ENCODE measurements at regions not wholly inside any gene's neighbourhood (a gene's known extent, or its start where the extent isn't known, plus 50 kb on each side); places are given as distances from the start of the nearest gene placed in this dataset.
A peak's percentile ranks its signal among the peaks of the same experiment; 100 is the strongest.
"Not testable (repeated sequence)": the region's sequence is repeated elsewhere in the genome, so short reads cannot be mapped to it uniquely, and the experiment has no call there.

DNA sequence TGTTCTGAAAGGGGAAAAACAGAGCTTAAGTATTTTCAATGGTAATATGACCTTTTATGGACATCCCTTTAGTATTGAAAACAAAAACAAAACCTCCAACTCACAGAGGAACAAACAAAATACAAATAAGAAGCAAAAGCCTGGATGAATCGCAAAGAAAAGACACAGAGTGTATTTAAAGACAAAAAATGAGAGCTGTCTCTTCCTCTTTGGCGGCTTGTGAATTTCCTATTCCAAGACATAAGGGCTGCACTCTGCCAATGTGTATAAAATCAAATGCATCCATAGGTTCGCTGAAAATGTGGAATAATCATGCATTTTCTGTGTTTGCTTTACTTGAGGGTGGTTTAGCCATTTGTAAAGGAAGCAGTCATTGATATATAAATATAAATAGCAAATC, 739.3 kb upstream of the ZNF608 start:
- Histone ChIP-seq H3K27me3 (ENCODE audit: control insufficient read depth, insufficient read depth, low read length, poor library complexity, severe bottlenecking) (no peaks in the 10 kb centered on the region), H3K36me3 (ENCODE audit: control insufficient read depth, insufficient read depth, low read length) (no peaks in the 10 kb centered on the region), H3K27ac (ENCODE audit: insufficient read depth, low read depth, low read length, poor library complexity, severe bottlenecking) (peak overlapping the region; percentile 77), H3K4me1 (ENCODE audit: control insufficient read depth, insufficient read depth, low read length) (peaks cover 38% of the 10 kb centered on the region), H3K9me3 (ENCODE audit: control insufficient read depth, low read length) (no peaks in the 10 kb centered on the region), H3K4me3 (ENCODE audit: insufficient read depth, low read depth, low read length) (no peak overlapping the region)
- 71 to 83% methylated on average over 3 of the region's 3 CpGs for WGBS, 2 experiments

DNA sequence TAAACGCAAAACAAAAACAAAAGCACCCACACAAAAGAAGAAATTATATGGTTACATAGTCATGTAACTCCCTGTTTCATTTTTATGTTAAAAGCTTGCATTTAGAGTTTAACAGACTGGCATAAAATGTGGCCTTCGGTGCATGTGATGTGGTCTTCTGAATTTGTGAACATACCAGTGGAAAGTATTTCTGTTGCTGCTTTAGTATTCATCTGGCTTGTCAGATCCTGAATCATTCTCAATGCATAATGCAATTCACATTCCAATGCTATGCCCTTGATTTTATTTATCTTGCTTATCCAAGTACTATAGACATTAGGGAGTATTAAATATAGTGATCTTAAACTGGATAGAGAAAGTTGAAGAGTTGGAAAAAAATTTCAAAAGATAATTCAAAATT, 740.2 kb upstream of the ZNF608 start:
- H3K27ac ChIP-seq (ENCODE audit: insufficient read depth, low read depth, low read length, poor library complexity, severe bottlenecking), result no peak overlapping the region
- no peaks in the 10 kb centered on the region for H3K27me3 ChIP-seq (ENCODE audit: control insufficient read depth, insufficient read depth, low read length, poor library complexity, severe bottlenecking)
- 82 to 100% methylated on average over 1 of the region's 2 CpGs for WGBS, 2 experiments
- no peak overlapping the region for H3K4me3 ChIP-seq (ENCODE audit: insufficient read depth, low read depth, low read length)
- no peaks in the 10 kb centered on the region for H3K36me3 ChIP-seq (ENCODE audit: control insufficient read depth, insufficient read depth, low read length)
- H3K4me1 ChIP-seq (ENCODE audit: control insufficient read depth, insufficient read depth, low read length), result peaks cover 29% of the 10 kb centered on the region
- no peaks in the 10 kb centered on the region for H3K9me3 ChIP-seq (ENCODE audit: control insufficient read depth, low read length)

DNA sequence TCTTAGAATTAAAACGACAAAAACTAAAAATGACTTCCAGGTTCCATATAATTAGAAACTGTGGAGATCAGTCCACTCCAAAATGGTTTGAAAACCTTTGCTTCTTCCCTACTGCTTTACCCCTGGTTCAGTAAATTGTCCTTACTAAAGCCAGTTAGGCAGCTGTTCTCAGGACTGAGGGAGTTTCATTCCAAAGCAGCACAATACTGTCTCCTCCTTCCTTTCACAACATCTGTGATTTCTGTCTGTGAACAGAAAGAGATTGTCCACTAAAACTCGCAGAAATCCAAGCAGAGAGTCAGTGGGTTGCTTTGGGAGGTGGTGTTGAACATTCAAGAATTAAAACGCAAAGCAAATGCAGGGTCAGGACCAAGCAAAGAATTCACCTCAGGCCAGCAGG, 740.8 kb upstream of the ZNF608 start:
- Histone ChIP-seq H3K4me3 (ENCODE audit: insufficient read depth, low read depth, low read length) (no peak overlapping the region), H3K4me1 (ENCODE audit: control insufficient read depth, insufficient read depth, low read length) (peaks cover 29% of the 10 kb centered on the region), H3K36me3 (ENCODE audit: control insufficient read depth, insufficient read depth, low read length) (no peaks in the 10 kb centered on the region), H3K9me3 (ENCODE audit: control insufficient read depth, low read length) (no peaks in the 10 kb centered on the region), H3K27ac (ENCODE audit: insufficient read depth, low read depth, low read length, poor library complexity, severe bottlenecking) (peak overlapping the region; percentile 76), H3K27me3 (ENCODE audit: control insufficient read depth, insufficient read depth, low read length, poor library complexity, severe bottlenecking) (no peaks in the 10 kb centered on the region)
- 85 to 88% methylated on average over 3 of the region's 3 CpGs for WGBS, 2 experiments

DNA sequence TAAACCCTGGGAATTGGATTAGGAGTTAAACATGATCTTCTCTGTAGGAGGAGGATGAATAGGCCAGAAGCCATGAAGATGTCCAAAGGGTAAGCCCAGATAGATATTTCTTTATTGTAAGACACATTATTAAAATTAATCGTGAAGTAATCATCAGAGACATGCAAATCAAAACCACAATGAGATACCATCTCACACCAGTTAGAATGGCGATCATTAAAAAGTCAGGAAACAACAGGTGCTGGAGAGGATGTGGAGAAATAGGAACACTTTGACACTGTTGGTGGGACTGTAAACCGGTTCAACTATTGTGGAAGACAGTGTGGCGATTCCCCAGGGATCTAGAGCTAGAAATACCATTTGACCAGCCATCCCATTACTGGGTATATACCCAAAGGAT, 741.2 kb upstream of the ZNF608 start:
- H3K36me3 ChIP-seq (ENCODE audit: control insufficient read depth, insufficient read depth, low read length); H3K9me3 ChIP-seq (ENCODE audit: control insufficient read depth, low read length); H3K4me3 ChIP-seq (ENCODE audit: insufficient read depth, low read depth, low read length); H3K27ac ChIP-seq (ENCODE audit: insufficient read depth, low read depth, low read length, poor library complexity, severe bottlenecking); H3K27me3 ChIP-seq (ENCODE audit: control insufficient read depth, insufficient read depth, low read length, poor library complexity, severe bottlenecking): not testable (repeated sequence)
- WGBS, 2 experiments, result 92 to 100% methylated on average over 2 to 4 of the region's 4 CpGs
- H3K4me1 ChIP-seq (ENCODE audit: control insufficient read depth, insufficient read depth, low read length), result peaks cover 29% of the 10 kb centered on the region

DNA sequence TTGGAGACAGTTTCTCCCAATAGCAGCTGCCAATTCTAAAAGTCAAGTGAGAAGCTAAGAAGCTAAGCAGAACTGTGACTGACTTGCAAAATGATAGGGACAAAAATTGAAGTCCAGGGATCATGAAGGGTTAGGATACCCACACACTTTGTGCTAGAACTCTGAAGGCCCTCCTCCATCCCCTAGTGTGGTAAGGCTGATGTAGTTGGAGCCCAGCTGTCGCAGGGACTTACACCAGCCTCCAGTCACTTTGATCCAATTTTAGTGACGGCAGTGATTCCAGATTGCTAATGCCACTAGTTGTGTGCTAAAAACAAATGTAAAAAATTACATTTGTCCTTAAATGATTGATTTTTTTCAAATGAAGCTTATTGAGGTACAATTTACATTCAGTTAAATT, 742.7 kb upstream of the ZNF608 start:
- Histone ChIP-seq H3K27ac (ENCODE audit: insufficient read depth, low read depth, low read length, poor library complexity, severe bottlenecking) (no peak overlapping the region), H3K27me3 (ENCODE audit: control insufficient read depth, insufficient read depth, low read length, poor library complexity, severe bottlenecking) (no peaks in the 10 kb centered on the region)
- WGBS, 2 experiments, result 94 to 98% methylated on average over 2 of the region's 2 CpGs

DNA sequence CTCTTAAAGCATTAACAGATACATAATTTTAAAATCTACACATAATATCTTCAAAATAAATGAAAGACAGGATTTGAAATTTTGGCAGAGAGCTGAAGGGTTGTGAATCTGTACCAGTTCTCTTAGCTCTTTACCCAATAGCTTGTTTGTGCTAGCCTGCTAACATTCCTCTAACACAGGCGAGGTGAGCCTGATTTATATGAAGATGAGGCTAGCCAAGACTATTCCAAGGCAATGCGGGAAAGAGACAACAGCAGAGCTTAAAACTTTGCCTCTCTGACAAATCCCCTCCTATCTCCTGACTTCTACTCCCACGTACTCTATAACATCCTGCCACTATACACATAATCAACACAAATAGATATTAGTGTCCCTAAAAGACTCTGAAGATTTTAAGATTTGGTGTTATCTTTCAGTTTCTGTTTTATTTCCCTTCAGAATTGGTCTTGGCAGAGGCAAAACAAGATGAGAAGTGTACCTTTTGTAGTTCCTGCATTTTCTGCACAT, 745.6 kb upstream of the ZNF608 start:
- H3K27ac ChIP-seq (ENCODE audit: insufficient read depth, low read depth, low read length, poor library complexity, severe bottlenecking), result no peak overlapping the region
- peaks cover 3% of the 10 kb centered on the region for H3K4me1 ChIP-seq (ENCODE audit: control insufficient read depth, insufficient read depth, low read length)
- no peaks in the 10 kb centered on the region for H3K27me3 ChIP-seq (ENCODE audit: control insufficient read depth, insufficient read depth, low read length, poor library complexity, severe bottlenecking)
- H3K36me3 ChIP-seq (ENCODE audit: control insufficient read depth, insufficient read depth, low read length), result no peaks in the 10 kb centered on the region
- H3K9me3 ChIP-seq (ENCODE audit: control insufficient read depth, low read length), result no peaks in the 10 kb centered on the region
- no peak overlapping the region for H3K4me3 ChIP-seq (ENCODE audit: insufficient read depth, low read depth, low read length)
- 16 to 24% methylated on average over 3 of the region's 3 CpGs for WGBS, 2 experiments

More for the DNA sequence above, 742.7 kb upstream of the ZNF608 start:
- Histone ChIP-seq H3K4me1 (ENCODE audit: control insufficient read depth, insufficient read depth, low read length) (peaks cover 29% of the 10 kb centered on the region), H3K9me3 (ENCODE audit: control insufficient read depth, low read length) (no peaks in the 10 kb centered on the region), H3K4me3 (ENCODE audit: insufficient read depth, low read depth, low read length) (no peak overlapping the region), H3K36me3 (ENCODE audit: control insufficient read depth, insufficient read depth, low read length) (no peaks in the 10 kb centered on the region)

DNA sequence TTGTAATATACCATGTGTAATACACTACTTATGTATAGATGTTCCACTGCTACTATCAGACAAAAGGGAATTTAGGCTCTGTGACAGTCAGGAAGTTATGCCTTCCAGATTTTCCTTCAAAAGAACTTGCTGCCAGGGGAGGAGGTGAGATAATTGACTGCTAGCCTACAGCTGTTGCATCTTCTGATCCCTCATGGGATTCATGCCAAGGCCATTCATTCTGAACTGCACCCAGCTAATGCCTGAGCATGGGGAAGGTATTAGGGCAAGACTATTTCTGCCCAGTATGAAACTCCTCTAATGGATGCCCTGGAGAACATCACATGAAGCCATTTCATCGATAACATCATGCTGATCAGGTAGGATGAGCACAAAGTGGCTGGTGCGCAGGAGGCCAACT, 746.5 kb upstream of the ZNF608 start:
- Histone ChIP-seq H3K27ac (ENCODE audit: insufficient read depth, low read depth, low read length, poor library complexity, severe bottlenecking) (no peak overlapping the region), H3K27me3 (ENCODE audit: control insufficient read depth, insufficient read depth, low read length, poor library complexity, severe bottlenecking) (no peaks in the 10 kb centered on the region), H3K9me3 (ENCODE audit: control insufficient read depth, low read length) (no peaks in the 10 kb centered on the region), H3K4me3 (ENCODE audit: insufficient read depth, low read depth, low read length) (no peak overlapping the region), H3K36me3 (ENCODE audit: control insufficient read depth, insufficient read depth, low read length) (no peaks in the 10 kb centered on the region), H3K4me1 (ENCODE audit: control insufficient read depth, insufficient read depth, low read length) (no peaks in the 10 kb centered on the region)
- 98 to 100% methylated on average over 2 of the region's 2 CpGs for whole genome bisulfite sequencing, 2 experiments

DNA sequence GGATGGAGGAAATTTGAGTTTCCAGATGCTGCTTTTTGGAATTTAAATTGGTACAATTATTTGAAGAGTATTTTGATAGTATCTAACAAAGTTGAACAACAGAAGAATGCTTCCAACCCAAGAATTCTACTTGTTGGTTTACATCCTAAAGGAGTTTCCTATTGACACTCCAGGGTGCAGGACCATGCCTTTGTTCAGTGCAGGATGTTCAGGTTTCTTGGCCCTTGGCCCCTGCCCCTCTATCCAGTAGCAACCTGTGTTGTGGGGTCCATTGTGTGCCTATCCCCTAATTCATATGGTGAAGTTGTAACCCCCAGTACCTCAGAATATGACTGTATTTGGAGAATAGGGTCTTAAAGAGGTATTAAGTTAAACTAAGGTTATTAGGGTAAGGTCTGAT, 750.0 kb upstream of the ZNF608 start:
- Histone ChIP-seq H3K4me3 (ENCODE audit: insufficient read depth, low read depth, low read length) (no peak overlapping the region), H3K4me1 (ENCODE audit: control insufficient read depth, insufficient read depth, low read length) (no peaks in the 10 kb centered on the region)

DNA sequence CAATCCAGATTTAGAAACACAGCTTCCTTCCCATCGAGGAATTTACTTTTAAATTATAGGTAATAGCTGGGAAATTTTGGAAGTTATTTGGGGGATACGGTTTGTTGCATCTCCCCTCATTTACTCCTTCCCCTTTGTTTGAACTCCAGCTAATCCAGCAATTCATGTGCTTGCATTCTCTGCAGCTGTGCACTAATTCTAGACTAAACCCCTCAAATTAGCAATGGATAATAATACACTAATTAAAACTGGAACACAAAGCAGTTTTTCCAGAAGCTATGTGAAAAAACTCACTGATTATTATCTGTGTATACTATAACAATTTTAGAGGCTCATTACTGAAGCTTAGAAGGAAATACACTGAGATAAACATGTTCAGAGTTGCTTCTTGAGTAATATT, 751.2 kb upstream of the ZNF608 start:
- Histone ChIP-seq H3K27ac (ENCODE audit: insufficient read depth, low read depth, low read length, poor library complexity, severe bottlenecking) (no peak overlapping the region), H3K9me3 (ENCODE audit: control insufficient read depth, low read length) (no peaks in the 10 kb centered on the region), H3K36me3 (ENCODE audit: control insufficient read depth, insufficient read depth, low read length) (no peaks in the 10 kb centered on the region), H3K27me3 (ENCODE audit: control insufficient read depth, insufficient read depth, low read length, poor library complexity, severe bottlenecking) (no peaks in the 10 kb centered on the region), H3K4me1 (ENCODE audit: control insufficient read depth, insufficient read depth, low read length) (no peaks in the 10 kb centered on the region), H3K4me3 (ENCODE audit: insufficient read depth, low read depth, low read length) (no peak overlapping the region)
- 82 to 100% methylated on average over 1 of the region's 2 CpGs for WGBS, 2 experiments

More for the DNA sequence above, 750.0 kb upstream of the ZNF608 start:
- Histone ChIP-seq H3K27me3 (ENCODE audit: control insufficient read depth, insufficient read depth, low read length, poor library complexity, severe bottlenecking) (no peaks in the 10 kb centered on the region), H3K9me3 (ENCODE audit: control insufficient read depth, low read length) (no peaks in the 10 kb centered on the region), H3K27ac (ENCODE audit: insufficient read depth, low read depth, low read length, poor library complexity, severe bottlenecking) (no peak overlapping the region), H3K36me3 (ENCODE audit: control insufficient read depth, insufficient read depth, low read length) (no peaks in the 10 kb centered on the region)

DNA sequence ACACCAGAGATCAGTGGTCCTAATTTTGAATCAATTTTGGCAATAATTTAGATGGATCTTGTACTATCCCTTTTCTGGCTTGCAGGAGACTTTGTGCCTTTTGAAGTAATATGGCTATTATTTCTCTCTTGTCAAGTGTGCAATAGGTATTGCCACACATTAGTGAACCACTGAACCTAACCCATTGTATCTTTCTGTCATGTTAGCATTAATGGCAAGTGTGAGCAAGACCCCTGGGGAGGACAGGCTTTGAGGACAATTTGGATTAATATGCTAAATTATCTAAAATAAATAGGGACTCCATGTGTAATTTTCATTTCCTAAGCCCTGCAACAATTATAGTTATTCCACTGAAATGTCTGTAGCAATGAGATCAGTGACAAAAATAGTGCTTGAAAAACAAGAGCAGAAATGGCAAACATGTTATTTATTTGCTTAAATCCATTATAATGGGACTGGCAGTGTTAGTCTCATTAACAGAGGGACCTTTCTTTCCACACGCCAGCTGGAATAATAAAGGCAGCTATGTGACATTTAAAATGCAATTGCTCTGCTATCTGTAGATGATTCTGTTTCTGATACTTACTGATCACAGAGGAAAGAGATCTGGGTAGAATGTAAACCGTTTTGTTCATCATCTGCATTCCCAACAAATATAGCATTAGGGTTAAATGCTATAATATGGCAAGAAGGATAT, 753.3 kb upstream of the ZNF608 start:
- 85 to 92% methylated on average over 2 of the region's 2 CpGs for WGBS, 2 experiments
- H3K36me3 ChIP-seq (ENCODE audit: control insufficient read depth, insufficient read depth, low read length), result no peaks in the 10 kb centered on the region
- no peaks in the 10 kb centered on the region for H3K4me1 ChIP-seq (ENCODE audit: control insufficient read depth, insufficient read depth, low read length)
- no peak overlapping the region for H3K27ac ChIP-seq (ENCODE audit: insufficient read depth, low read depth, low read length, poor library complexity, severe bottlenecking)
- no peaks in the 10 kb centered on the region for H3K27me3 ChIP-seq (ENCODE audit: control insufficient read depth, insufficient read depth, low read length, poor library complexity, severe bottlenecking)
- no peaks in the 10 kb centered on the region for H3K9me3 ChIP-seq (ENCODE audit: control insufficient read depth, low read length)
- H3K4me3 ChIP-seq (ENCODE audit: insufficient read depth, low read depth, low read length), result no peak overlapping the region

Measured in ectodermal cell (in vitro differentiated cells).